Large intestine (tissue), 3 donors: ENCODE measurements at regions not wholly inside any gene's neighbourhood (a gene's known extent, or its start where the extent isn't known, plus 50 kb on each side); places are given as distances from the start of the nearest gene placed in this dataset.

Source experiments
- DNase-seq, 2 donors: peaks; one replicate each; pipeline versions ENCODE4 v3.0.0 to v3.0.0-alpha.2; 2013
- H3K27ac ChIP-seq: one replicate; pipeline ENCODE4 v1.5.1; 2013; ENCODE audit warnings: low read length
- H3K27me3 ChIP-seq: 2 replicates; pipeline ENCODE4 v1.6.1; 2013; ENCODE audit warnings: low read length; ENCODE audit not compliant: control insufficient read depth, insufficient read depth
- H3K36me3 ChIP-seq: 2 replicates; pipeline ENCODE4 v1.6.1; 2013; ENCODE audit warnings: low read length; ENCODE audit not compliant: control insufficient read depth, insufficient read depth
- H3K4me1 ChIP-seq: one replicate; pipeline ENCODE4 v1.6.1; 2013; ENCODE audit warnings: low read length; ENCODE audit not compliant: control insufficient read depth, insufficient read depth
- H3K4me3 ChIP-seq: one replicate; pipeline ENCODE4 v1.5.1; 2013; ENCODE audit warnings: low read length
- H3K9me3 ChIP-seq: one replicate; pipeline ENCODE4 v1.6.1; 2013; ENCODE audit warnings: mild to moderate bottlenecking, low read depth, low read length, moderate library complexity; ENCODE audit not compliant: control insufficient read depth
- WGBS: methylation state at CpG from one replicate; pipeline ENCODE4 v1.1.5; 2013; ENCODE audit warnings: low lambda C conversion rate; ENCODE audit not compliant: insufficient coverage; 5-methylcytosine and 5-hydroxymethylcytosine counted together

DNA sequence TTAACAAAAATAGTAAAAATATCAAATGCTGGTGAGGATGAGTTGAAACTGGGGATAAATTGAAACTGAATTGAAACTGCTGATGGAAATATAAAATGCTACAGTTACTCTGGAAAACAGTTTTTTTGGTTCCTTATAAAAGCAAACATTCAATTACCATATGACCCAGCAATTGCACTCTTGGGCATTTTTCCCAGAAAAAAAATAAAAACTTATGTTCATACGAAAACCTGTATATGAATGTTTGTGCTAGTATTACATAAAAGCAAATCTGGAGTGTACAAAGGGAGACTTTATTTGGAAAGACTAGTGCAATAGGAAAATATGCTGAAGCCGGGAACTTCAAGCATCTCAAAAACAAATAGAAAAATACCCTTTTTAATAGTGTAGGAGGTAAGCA is 857.9 kb upstream of the CADM2 start:
- 69% methylated on average over 2 of the region's 2 CpGs for WGBS
- Histone ChIP-seq H3K27ac (no peak overlapping the region), H3K9me3 (peaks cover 3% of the 10 kb centered on the region), H3K4me3 (no peak overlapping the region), H3K27me3 (no peaks in the 10 kb centered on the region), H3K4me1 (no peaks in the 10 kb centered on the region), H3K36me3 (no peaks in the 10 kb centered on the region)
- no peak for DNase-seq

- Histone ChIP-seq H3K4me1 (no peaks in the 10 kb centered on the region), H3K36me3 (no peaks in the 10 kb centered on the region), H3K27ac (no peak overlapping the region), H3K27me3 (no peaks in the 10 kb centered on the region), H3K4me3 (no peak overlapping the region), H3K9me3 (peaks cover 3% of the 10 kb centered on the region)
- DNase-seq = no peak
- WGBS = 40% methylated on average over 2 of the region's 4 CpGs
These were observed 850.3 kb upstream of the CADM2 start for GRCh38 chr3:84108442-84108971.

GRCh38 chr3:84109911-84110310 is 848.9 kb upstream of the CADM2 start:
- Histone ChIP-seq H3K4me3 (no peak overlapping the region), H3K36me3 (no peaks in the 10 kb centered on the region), H3K27ac (no peak overlapping the region), H3K4me1 (no peaks in the 10 kb centered on the region), H3K9me3 (no peaks in the 10 kb centered on the region), H3K27me3 (no peaks in the 10 kb centered on the region)
- no peak for DNase-seq

DNA sequence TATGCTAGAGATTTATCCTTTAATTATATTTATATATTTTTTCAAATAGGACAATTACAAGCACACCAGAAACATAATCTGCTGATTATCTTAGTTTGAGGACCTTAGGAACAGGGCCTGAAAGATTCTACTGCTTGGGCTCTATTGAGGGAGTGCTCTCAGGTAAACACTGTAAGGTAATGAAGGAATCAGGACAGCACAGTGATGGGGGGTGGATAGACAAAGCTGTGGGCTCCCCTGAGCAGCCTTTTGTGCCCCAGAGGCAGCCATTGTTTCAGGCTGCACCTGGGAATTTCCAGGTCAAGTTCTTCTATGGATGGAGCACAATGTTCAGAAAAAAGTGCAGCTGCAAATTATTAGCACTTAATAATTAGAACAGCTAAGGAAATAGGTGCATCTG is 848.0 kb upstream of the CADM2 start:
- no peaks in the 10 kb centered on the region for H3K4me1 ChIP-seq
- no peaks in the 10 kb centered on the region for H3K27me3 ChIP-seq
- no peak overlapping the region for H3K4me3 ChIP-seq
- H3K9me3 ChIP-seq = peaks cover 6% of the 10 kb centered on the region
- H3K27ac ChIP-seq = no peak overlapping the region
- no peak for DNase-seq
- H3K36me3 ChIP-seq = no peaks in the 10 kb centered on the region

GRCh38 chr3:84125201-84125721 is 833.5 kb upstream of the CADM2 start:
- Histone ChIP-seq H3K27ac (no peak overlapping the region), H3K4me1 (no peaks in the 10 kb centered on the region), H3K4me3 (no peak overlapping the region), H3K36me3 (no peaks in the 10 kb centered on the region), H3K27me3 (no peaks in the 10 kb centered on the region), H3K9me3 (peaks cover 22% of the 10 kb centered on the region)
- no peak for DNase-seq
- no CpG with 5 or more reads among the region's 12 CpGs for WGBS

- H3K4me1 ChIP-seq = no peaks in the 10 kb centered on the region
- H3K27me3 ChIP-seq = no peaks in the 10 kb centered on the region
- H3K36me3 ChIP-seq = no peaks in the 10 kb centered on the region
- H3K4me3 ChIP-seq = no peak overlapping the region
- peaks cover 22% of the 10 kb centered on the region for H3K9me3 ChIP-seq
- H3K27ac ChIP-seq = no peak overlapping the region
- WGBS = no CpG with 5 or more reads among the region's 21 CpGs
- DNase-seq = no peak
These were observed 833.0 kb upstream of the CADM2 start for GRCh38 chr3:84125760-84126159.

DNA sequence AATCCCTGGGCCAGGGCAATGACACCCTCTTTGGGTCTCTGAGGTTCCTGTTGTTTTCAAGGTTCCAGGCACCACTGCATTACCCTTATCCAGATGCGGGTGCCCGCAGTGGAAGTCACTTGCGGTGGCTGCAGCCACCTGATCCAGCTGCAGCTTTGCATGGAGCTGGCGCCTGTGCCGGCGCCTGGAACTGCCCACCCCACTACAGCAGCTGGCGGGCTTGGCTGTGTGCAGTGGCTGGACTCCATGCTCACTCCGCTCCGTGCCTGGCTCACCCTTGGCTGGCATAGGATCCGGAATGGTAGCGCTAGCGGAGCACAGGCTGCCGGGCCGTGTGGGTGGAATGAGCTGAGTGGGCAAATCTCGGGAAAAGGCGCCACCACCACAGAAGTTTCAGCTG is 832.6 kb upstream of the CADM2 start:
- Histone ChIP-seq H3K27ac (no peak overlapping the region), H3K4me3 (no peak overlapping the region), H3K27me3 (no peaks in the 10 kb centered on the region), H3K9me3 (peaks cover 22% of the 10 kb centered on the region), H3K36me3 (no peaks in the 10 kb centered on the region), H3K4me1 (no peaks in the 10 kb centered on the region)
- no peak for DNase-seq
- WGBS = no CpG with 5 or more reads among the region's 16 CpGs

- 100% methylated on average over 1 of the region's 2 CpGs for WGBS
- no peak overlapping the region for H3K4me3 ChIP-seq
- no peaks in the 10 kb centered on the region for H3K27me3 ChIP-seq
- no peak overlapping the region for H3K27ac ChIP-seq
- H3K36me3 ChIP-seq = no peaks in the 10 kb centered on the region
- H3K9me3 ChIP-seq = peaks cover 22% of the 10 kb centered on the region
- DNase-seq = no peak
- H3K4me1 ChIP-seq = no peaks in the 10 kb centered on the region
These were observed 830.8 kb upstream of the CADM2 start for GRCh38 chr3:84128024-84128423.

DNA sequence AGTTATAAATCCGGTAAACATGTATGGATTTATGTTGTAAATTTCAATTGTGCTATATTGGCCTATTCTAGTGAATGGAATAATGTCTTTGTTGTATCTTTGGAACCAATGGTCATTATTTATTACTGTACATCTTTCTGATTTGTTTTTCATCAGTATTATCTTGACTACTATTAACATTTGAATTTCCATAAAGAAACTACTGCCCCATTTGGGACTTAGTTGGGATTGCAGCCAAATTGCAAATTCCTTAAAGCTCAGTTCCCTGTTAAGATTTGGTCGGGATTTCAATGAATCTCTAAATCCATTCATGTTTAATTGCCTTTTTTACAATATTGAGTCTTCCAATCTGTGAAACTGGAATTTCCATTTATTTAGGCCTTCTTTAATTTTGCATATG is 822.4 kb upstream of the CADM2 start:
- Histone ChIP-seq H3K9me3 (no peaks in the 10 kb centered on the region), H3K4me3 (no peak overlapping the region), H3K36me3 (no peaks in the 10 kb centered on the region), H3K27me3 (no peaks in the 10 kb centered on the region), H3K27ac (no peak overlapping the region), H3K4me1 (no peaks in the 10 kb centered on the region)
- DNase-seq = no peak
- WGBS = 67% methylated on average over 2 of the region's 2 CpGs

DNA sequence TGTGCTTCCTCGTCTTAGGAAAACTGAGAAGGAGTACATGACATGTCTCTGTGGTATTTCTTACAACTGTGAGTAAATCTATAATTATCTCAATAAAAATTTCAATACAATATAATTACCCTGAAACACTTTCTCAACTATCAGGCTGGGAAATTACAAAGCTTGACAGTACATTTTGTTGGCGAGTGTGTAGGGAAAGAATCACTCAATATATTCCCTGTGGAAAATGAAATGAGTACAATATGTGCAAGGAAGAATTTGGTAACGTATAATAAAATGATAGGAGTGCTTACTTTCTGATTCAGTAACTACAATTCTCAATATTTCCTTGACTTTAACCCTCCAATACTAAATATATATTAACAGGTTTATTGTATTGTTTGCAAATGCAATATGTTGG is 818.2 kb upstream of the CADM2 start:
- no peaks in the 10 kb centered on the region for H3K9me3 ChIP-seq
- no peaks in the 10 kb centered on the region for H3K36me3 ChIP-seq
- no peaks in the 10 kb centered on the region for H3K27me3 ChIP-seq
- no peak for DNase-seq
- no peak overlapping the region for H3K4me3 ChIP-seq
- no peak overlapping the region for H3K27ac ChIP-seq
- H3K4me1 ChIP-seq = no peaks in the 10 kb centered on the region
- WGBS = 80% methylated on average over 2 of the region's 3 CpGs

DNA sequence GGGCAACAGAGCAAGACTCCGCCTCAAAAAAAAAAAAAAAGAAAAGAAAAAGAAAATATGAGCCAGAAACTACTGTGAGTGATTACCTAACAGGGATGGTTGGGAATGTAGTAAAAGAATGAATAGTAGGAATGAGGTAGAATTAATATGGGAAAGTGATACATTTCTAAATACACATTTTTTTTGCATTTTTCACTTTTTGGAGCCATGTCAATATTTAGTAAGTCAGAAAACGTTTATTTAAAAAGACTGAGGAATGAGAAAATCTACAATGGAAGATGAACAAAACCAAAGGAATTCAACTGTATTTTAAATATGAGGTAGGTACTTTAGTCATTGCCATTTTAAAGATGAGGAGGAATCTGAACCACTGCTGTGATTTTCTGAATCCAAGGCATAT is 817.2 kb upstream of the CADM2 start:
- WGBS = 78% methylated on average over 1 of the region's 2 CpGs

More for the DNA sequence above, 817.2 kb upstream of the CADM2 start:
- DNase-seq = no peak
- Histone ChIP-seq H3K27ac (no peak overlapping the region), H3K36me3 (no peaks in the 10 kb centered on the region), H3K4me3 (no peak overlapping the region), H3K4me1 (no peaks in the 10 kb centered on the region), H3K9me3 (no peaks in the 10 kb centered on the region), H3K27me3 (no peaks in the 10 kb centered on the region)
